Left ventricle myocardium superior (tissue), 1 donor: ENCODE measurements at regions not wholly inside any gene's neighbourhood (a gene's known extent, or its start where the extent isn't known, plus 50 kb on each side); places are given as distances from the start of the nearest gene placed in this dataset.

ENCODE experiments used
- ATAC-seq: fragments of 200-7000 bp; cut with Tn5 transposase; one replicate; pipeline ENCODE4 v1.9.1; 2020; ENCODE audit warnings: mild to moderate bottlenecking, moderate library complexity
- DNase-seq: peaks from one replicate; pipeline ENCODE4 v3.0.0-alpha.2; 2020
- intact Hi-C: fragments of 100-400 bp; cut with micrococcal nuclease; formaldehyde crosslinking; loops from one replicate; pipeline ENCODE4 v1.11.0; 2022
- donor health status: DM: no; HTN: yes; CAD: no; lungs with severe emphysema.

- intact Hi-C loops: no loop called here
- DNase-seq (peak; percentile 43), ATAC-seq (no peak)
Measured at GRCh38 chr17:77454242-77455095, 313.7 kb downstream of the SEC14L1 start.

GRCh38 chr17:77455111-77455890 is 314.5 kb downstream of the SEC14L1 start:
- DNase-seq (peak; percentile 24), ATAC-seq (no peak)
- intact Hi-C loops: no loop called here

GRCh38 chr17:77455891-77456260 is 315.1 kb downstream of the SEC14L1 start:
- ATAC-seq (no peak), DNase-seq (peak; percentile 15)
- intact Hi-C loops: no loop called here

DNA sequence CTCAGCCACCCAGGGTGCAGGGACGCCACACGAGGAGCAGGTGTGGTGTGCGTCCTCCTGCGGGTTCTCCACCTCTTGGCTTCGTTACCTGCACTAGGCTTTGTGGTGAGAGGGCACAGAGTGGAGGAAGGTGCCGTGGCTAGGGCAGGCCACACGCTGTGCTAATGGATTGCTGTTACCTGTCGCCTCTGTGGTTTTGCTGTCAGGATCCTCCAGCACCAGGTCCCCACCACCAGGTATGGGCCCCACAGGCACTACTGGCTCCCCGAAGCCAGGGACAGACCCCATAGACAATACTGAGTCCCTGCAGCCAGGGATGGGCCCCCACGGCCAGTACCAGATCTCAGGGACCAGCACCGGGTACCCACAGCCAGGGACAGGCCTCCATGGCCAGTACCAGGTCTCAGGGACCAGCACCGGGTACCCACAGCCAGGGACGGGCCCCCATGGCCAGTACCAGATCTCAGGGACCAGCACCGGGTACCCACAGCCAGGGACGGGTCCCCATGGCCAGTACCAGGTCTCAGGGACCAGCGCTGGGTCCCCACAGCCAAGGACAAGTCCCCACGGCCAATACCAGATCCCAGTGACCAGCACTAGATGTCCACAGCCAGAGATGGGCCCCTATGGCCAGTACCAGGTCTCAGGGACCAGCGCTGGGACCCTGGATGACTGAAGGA is 315.6 kb downstream of the SEC14L1 start:
- DNase-seq (no peak), ATAC-seq (no peak)
- intact Hi-C loops: no loop called here

DNA sequence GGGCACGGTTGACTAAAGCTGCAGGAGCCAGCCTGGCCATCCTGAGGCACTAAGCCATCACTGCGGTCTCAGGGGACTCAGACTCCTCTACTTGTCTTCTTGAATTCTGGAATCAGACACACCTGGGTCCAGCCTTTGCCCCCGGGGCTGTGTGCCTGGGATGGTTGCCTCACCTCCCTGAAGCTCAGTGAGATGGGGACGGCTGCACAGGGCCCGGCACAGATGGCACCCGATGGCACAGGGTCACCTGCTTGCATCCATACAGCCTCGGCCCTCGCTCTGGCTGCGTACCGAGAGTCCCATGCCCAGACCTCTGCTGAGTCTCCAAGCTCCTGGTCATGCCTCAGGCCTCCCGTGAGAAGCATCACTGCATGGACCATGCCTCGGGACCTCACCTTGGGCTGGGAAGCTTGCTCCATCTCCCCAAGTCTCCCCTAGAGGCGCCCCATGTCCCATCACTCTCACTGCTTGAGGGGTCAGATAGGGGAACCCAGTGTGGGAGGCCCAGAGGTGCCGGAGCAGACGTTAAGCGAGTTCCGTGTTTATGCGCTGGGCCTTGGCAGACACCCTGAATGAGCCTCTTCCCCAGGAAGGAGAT is 316.3 kb downstream of the SEC14L1 start:
- DNase-seq: no peak
- no peak for ATAC-seq
- intact Hi-C loops: no loop called here

- DNase-seq (no peak), ATAC-seq (no peak)
- intact Hi-C loops: no loop called here
Measured at GRCh38 chr17:77457572-77458201, 316.9 kb downstream of the SEC14L1 start.

DNA sequence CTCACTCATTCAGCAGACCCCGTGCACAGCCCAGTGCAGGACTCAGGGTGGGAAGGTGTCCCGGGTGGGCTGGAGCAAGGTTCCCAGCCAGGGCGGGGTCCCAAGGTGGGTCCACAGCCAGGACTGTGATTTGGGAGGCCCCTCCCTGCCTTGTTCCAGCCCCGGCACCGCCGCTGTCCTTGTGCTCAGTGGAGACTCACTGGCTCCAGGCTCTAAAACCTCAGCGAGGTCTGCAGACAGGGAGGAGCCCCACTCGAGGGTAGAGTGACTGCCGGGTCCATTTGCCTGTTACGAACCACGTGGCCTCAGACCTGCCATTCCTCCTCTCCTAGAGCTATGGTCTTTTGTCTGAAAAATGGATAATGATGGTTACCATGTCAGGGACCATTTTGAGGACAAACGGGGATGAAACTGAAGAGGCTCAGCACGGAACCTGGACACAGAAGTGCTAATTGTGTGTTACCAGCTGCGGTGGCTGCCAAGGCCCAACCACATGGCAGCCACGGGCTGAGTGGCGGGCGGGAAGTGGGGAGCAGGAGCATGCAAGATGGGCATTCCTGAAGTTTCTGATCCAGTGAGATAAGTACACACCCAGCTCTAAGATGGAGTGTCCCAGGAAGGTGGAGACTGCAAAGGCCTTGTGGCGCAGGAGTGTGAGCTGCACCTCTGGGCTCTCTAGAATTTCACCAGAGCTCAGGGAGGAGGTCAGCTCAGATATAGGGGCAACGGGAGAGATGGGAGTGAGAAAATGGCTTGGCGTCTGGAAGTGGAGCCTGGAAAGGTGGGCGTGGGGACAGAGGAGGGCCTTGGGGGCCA is 317.6 kb downstream of the SEC14L1 start:
- intact Hi-C loops: no loop called here
- no peak for ATAC-seq
- no peak for DNase-seq

GRCh38 chr17:77459018-77459755 is 318.4 kb downstream of the SEC14L1 start:
- no peak for DNase-seq
- no peak for ATAC-seq
- intact Hi-C loops: no loop called here

GRCh38 chr17:77460514-77461046 is 319.8 kb downstream of the SEC14L1 start:
- peak; percentile 33 for DNase-seq
- intact Hi-C loops: no loop called here
- ATAC-seq: no peak

DNA sequence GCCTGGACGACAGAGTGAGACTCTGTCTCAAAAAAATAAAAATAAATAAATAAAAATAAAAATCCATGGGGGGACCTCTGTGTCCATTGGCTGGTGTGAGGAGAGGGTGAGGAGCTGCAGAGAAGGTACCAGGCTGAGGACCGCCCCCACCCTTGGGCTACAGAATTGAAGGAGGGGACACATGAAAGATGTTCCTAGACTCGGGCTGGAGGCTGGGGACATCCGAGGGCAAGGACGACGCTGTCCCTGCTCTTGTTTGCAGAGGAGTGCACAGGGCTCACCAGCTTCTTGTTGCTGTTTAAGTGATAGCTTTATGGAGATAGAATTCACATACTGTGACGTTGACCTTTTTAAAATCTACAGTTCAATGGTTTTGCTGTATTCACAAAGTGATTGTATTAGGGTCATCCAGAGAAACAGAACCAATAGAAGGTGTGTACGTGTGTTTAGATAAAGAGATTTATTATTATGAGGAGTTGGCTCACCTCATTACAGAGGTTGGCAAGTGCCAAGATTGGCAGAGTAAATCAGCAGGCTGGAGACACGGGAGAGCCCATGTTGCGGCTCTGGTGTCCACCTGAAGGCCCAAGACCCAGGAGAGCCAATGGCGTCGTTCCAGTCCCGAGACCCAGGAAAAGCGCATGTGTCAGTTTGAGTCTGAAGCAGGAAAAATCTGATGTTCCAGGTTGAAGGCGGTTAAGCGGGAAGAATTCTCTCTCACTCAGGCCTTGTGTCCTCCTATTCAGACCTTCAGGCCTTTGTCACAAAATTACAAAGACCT is 320.7 kb downstream of the SEC14L1 start:
- ATAC-seq (no peak), DNase-seq (peak; percentile 26)
- intact Hi-C loops: no loop called here

- intact Hi-C loops: no loop called here
- peak; percentile 38 for DNase-seq
Measured at GRCh38 chr17:77462090-77462489, 321.3 kb downstream of the SEC14L1 start.

DNA sequence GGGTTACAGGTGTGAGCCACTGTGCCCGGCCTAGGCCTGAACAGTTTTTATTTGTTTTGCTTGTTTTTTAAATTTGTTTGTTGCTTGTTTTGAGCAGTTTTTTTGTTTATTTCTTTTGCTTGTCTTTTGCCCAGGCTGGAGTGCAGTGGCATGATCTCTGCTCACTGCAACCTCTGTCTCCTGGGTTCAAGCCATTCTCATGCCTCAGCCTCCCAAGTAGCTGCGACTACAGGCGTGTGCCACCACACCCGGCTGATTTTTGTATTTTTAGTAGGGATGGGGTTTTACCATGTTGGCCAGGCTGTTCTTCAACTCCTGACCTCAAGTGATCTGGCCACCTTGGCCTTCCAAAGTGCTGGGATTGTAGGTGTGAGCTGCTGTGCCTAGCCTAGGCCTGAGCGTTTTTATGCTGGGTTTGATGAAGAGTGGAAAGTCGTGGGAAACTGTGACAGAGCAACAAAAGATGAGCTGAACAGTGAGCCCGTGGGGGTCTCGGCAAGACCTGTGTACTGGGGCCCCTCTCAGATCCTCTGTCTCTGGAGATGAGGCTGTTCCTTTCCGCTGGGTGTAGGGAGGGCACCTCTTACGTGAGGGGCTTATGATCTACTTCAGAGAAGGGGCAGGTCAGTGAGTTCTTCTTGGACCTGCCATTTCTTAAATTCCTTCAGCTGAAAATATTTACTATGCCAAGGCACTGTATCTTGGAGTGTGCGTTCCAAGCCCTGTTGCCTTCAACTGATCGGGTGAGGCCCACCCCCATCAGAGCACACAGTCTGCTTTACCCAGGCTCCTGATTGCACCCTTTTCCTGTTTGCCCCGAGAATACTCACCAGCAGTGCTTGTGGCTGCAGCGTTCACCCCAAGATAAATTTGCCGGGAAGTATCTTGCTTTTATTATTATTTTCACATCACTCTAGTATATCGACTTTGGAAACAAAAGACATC is 322.1 kb downstream of the SEC14L1 start:
- ATAC-seq: no peak
- intact Hi-C loops: no loop called here
- DNase-seq: no peak

More at GRCh38 chr17:77462090-77462489, 321.3 kb downstream of the SEC14L1 start:
- ATAC-seq: no peak

DNA sequence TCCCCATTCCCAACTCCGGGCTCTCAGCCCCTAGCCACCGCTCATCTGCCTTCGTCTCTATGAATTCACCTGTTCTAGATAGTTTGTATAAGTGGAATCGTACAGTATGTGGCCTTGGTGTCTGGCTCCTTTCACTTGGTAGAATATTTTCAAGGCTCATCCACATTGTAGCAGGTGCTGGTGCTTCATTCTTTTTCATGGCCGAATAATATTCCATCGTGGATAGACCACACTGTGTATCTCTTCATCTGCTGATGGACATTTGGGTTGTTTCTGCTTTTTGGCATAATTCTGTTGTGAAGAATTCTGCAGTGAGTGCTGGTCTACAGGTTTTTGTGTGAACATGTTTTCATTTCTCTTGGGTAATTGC is 324.2 kb downstream of the SEC14L1 start:
- DNase-seq (no peak), ATAC-seq (no peak)
- intact Hi-C loops: no loop called here

DNA sequence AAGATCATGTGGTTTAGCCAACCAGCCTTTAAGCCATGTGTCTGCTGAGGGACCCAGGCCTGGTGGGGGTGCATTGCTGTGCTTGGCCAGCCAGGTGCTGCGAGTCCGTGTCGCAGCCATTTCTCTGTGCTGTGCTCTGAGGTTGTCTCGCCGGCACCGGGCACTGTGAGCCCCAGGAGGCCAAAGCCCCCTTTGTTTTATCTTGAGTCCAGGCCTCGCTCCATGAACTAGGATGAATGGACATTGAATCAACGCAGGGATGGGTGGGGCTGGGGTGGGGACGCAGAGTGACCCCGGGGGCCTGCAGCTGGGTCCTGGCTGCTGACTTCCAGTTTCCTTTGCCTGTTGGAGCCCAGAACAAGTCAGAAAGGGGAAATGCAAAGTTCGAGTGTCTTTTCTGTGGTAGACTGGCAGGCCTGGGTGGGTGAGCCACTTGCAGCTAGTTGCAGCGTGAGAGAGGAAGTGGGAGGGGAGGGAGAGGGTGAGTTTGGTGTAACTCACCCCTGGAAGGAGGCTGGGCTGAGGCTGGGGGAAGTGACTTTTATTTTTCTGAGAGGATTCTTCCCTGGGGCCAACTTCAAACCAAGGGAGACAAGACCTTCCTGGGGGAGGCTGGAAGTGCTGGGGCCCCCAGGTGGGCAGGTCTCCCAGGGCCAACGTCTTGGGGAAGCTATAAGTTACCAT is 324.7 kb downstream of the SEC14L1 start:
- intact Hi-C loops: no loop called here
- peak; percentile 73 for ATAC-seq

DNA sequence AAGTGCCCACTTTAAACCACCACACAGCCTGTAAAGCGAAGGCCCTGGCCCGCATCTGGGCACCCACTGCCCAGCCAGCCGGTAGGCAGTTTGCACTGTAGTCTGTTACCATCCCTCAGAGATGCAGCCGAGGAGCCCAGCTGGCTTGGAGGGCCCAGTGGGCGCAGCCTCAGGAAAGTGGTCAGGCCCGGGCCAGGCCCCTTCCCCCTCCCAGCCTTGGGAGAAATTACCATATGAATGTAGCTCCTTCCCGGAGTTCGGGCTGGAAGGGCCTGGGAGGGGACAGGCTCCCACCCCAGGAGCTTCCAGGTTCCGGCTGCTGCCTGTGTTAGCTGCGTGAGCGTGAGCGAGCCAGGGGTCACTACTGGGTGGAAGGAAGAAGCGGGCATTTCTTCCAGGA is 325.4 kb downstream of the SEC14L1 start:
- intact Hi-C loops: no loop called here
- DNase-seq: peak; percentile 37
- ATAC-seq: no peak

More for the DNA sequence above, 324.7 kb downstream of the SEC14L1 start:
- peak; percentile 63 for DNase-seq
